HG03097 (cell line): ENCODE measurements at regions not wholly inside any gene's neighbourhood (a gene's known extent, or its start where the extent isn't known, plus 50 kb on each side); places are given as distances from the start of the nearest gene placed in this dataset.
"Not testable (repeated sequence)": the region's sequence is repeated elsewhere in the genome, so short reads cannot be mapped to it uniquely, and the experiment has no call there.

Experiments used
- ATAC-seq: cut with Tn5 transposase; IDR thresholded peaks from one replicate; pipeline ENCODE4 v1.9.1; 2021; ENCODE audit not compliant: unreplicated experiment, low FRiP score

GRCh38 chr10:44279426-44280126, 105.3 kb downstream of the CXCL12 start:
- no peak for ATAC-seq

- ATAC-seq, result no peak
Measured at GRCh38 chr10:44278837-44279324, 106.0 kb downstream of the CXCL12 start.

- ATAC-seq, result not testable (repeated sequence)
Measured at GRCh38 chr10:44268435-44268948, 116.4 kb downstream of the CXCL12 start.

GRCh38 chr10:44267007-44267406, 117.9 kb downstream of the CXCL12 start:
- no peak for ATAC-seq

GRCh38 chr10:44264244-44264643, 120.7 kb downstream of the CXCL12 start:
- ATAC-seq, result no peak

- ATAC-seq, result no peak
Measured at GRCh38 chr10:44263771-44264170, 121.1 kb downstream of the CXCL12 start.

- ATAC-seq, result no peak
Measured at GRCh38 chr10:44262551-44263251, 122.2 kb downstream of the CXCL12 start.

- ATAC-seq, result no peak
Measured at GRCh38 chr10:44261710-44262455, 123.0 kb downstream of the CXCL12 start.

GRCh38 chr10:44261296-44261695, 123.6 kb downstream of the CXCL12 start:
- no peak for ATAC-seq

- ATAC-seq, result no peak
Measured at GRCh38 chr10:44260286-44260928, 124.5 kb downstream of the CXCL12 start.

GRCh38 chr10:44259090-44259874, 125.6 kb downstream of the CXCL12 start:
- ATAC-seq, result no peak

- no peak for ATAC-seq
Measured at GRCh38 chr10:44258460-44259089, 126.3 kb downstream of the CXCL12 start.

GRCh38 chr10:44258019-44258418, 126.9 kb downstream of the CXCL12 start:
- no peak for ATAC-seq

- no peak for ATAC-seq
Measured at GRCh38 chr10:44253769-44254462, 131.0 kb downstream of the CXCL12 start.

- ATAC-seq, result not testable (repeated sequence)
Measured at GRCh38 chr10:44252631-44253030, 132.3 kb downstream of the CXCL12 start.

- ATAC-seq, result not testable (repeated sequence)
Measured at GRCh38 chr10:44249933-44250332, 135.0 kb downstream of the CXCL12 start.

GRCh38 chr10:44249490-44249889, 135.4 kb downstream of the CXCL12 start:
- ATAC-seq, result no peak

GRCh38 chr10:44246700-44247099, 138.2 kb downstream of the CXCL12 start:
- not testable (repeated sequence) for ATAC-seq

GRCh38 chr10:44246287-44246686, 138.6 kb downstream of the CXCL12 start:
- ATAC-seq, result not testable (repeated sequence)
